AG08396 (cell line): ENCODE measurements at regions not wholly inside any gene's neighbourhood (a gene's known extent, or its start where the extent isn't known, plus 50 kb on each side); places are given as distances from the start of the nearest gene placed in this dataset.

Experiments used
- DNase-seq: peaks from one replicate; pipeline ENCODE4 v3.0.0; 2012; ENCODE audit warnings: low spot score, mixed read lengths

- DNase-seq = no peak
Measured at GRCh38 chr10:10213237-10213636, 804.4 kb upstream of the CELF2 start.

GRCh38 chr10:10222304-10222841 lies 795.3 kb upstream of the CELF2 start:
- no peak for DNase-seq

DNA sequence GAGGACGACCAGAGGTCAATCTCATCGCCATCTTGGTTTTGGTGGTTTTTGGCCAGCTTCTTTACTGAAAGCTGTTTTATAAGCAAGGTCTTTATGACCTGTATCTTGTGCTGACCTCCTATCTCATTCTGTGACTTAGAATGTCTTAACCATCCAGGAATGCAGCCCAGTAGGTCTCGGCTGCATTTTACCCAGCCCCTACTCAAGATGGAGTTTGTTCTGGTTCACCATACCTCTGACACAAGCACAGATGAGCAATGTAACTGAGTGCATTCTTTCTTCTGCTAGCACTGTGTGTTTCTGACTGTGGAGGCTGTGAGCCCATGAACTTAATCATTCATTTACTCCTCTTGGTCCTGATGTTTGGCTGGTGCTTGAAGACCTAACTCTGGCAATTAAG lies 794.5 kb upstream of the CELF2 start:
- no peak for DNase-seq

DNA sequence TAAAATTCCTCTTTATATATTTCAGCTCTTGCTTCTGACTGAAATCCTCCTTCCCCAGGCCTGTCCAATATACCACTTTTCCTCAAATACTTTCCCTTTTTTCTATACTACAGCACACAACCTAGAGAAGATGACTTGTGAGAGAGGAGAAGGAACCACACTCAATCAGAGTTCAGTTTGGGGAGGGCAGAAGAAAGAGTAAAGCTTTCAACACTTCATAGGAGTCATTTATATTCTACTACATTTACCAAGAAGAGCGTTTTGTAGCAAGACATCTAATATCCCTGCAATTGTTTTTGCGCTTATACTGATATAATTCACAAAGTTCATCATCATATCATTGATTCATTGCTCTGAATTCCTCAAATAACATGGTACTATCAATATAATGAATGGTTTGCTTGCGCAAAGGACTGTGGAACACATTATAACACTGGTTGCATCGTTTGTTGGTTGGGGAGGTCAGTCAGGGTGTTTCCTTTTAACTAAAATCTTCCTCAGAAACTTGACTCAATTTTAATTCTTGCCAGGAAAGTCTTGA lies 792.5 kb upstream of the CELF2 start:
- no peak for DNase-seq

DNA sequence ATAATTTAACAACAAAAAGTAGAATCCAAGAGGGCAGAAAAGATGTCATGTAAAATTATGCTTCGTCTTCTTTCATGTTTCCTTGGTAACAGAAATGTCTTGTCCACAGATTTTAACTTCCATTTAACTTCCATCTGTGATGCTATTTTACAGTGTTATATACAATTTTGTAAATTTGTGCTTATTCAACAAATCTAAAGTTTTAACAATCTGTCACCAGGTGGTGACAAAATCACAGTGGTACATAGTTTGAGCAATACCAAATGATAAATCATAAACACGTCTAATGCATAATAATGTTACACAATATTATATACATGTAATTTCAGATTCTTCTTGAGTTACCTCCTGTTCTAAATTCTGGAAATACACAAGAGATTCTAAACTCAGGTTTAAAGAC lies 784.4 kb upstream of the CELF2 start:
- no peak for DNase-seq

- no peak for DNase-seq
Measured at GRCh38 chr10:10235003-10235402, 782.7 kb upstream of the CELF2 start.

DNA sequence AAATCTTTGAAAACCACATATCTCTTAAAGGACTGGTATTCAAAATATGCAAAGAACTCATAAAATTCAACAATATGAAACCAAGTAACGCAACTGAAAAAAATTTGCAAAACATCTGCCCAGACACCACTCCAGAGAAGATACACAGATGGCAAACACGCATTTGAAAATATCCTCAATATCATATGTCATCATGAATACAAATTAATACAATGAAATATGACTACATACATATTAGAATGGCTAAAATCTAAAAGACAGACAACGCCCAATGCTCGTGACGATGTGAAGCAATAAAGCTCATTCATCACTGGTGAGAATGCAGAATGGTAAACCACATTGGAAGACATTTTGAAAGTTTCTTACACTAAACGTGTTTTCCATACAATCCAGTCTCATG lies 770.1 kb upstream of the CELF2 start:
- no peak for DNase-seq

DNA sequence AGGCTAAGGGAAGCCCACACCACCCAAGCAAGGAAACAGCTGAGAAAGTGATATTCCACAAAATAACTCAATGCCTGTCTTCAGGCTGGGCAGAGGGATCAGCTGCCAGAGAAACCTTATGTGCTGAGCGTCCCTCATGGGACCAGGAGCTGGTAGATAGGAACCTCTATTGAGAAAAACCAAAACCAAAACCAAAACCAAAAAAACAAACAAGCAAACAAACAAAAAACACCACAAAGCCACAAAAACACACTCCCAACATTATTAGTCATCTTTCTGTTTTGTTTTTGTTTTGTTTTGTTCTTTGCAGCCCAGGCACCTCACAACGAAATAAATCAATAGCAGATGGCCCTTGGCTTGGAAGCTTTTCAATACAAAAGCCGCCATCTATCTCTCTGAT lies 760.8 kb upstream of the CELF2 start:
- DNase-seq = no peak

GRCh38 chr10:10259013-10259412 lies 758.7 kb upstream of the CELF2 start:
- DNase-seq = no peak

- DNase-seq = no peak
Measured at GRCh38 chr10:10270126-10271050, 747.3 kb upstream of the CELF2 start.

DNA sequence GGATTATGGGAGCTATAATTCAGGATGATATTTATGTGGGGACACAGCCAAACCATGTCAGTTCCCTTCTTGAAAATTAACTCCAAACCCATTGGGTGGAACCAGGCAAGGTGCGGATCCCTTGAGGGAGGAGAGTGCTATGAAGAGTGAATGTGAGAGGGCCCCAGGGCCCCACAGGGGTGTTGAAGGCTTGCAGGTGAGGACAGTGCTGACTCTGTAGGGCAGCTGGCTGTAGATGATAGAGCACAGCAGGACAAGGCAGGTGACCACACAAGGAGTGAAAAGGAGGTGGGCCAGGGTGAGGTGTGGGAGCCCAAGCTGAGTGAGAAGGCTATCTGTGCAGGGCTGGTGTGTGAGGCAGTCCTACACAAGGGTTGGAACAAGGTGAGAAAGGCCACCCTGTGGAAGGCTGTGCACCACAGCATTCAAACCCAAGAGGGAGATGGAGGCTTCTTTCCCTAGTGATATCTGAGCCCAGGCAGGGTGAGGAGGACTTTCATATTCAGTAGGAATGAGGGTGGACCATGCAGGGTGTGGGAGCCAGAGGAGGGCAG lies 746.0 kb upstream of the CELF2 start:
- no peak for DNase-seq

DNA sequence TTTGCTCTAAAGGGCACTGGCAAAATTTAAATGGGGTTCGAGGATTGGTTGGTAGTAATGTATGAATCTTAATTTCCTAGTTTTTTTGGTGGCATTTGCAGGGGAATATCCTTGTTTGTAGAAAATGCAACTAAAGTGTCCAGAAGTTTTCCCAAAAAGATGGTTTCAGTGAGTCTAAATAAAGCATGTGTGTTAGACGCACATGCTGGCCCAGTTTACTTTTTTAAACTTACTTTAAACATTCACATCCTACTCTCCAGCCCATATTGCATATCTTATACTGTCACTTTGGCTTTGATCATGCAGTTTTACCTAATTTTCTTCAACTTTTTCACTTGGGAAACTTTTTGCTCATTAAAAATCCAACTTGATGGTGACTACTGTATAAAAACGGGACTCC lies 744.0 kb upstream of the CELF2 start:
- no peak for DNase-seq

- no peak for DNase-seq
Measured at GRCh38 chr10:10279906-10280305, 737.8 kb upstream of the CELF2 start.

- DNase-seq = no peak
Measured at GRCh38 chr10:10292501-10292900, 725.2 kb upstream of the CELF2 start.

GRCh38 chr10:10293041-10293440 lies 724.6 kb upstream of the CELF2 start:
- DNase-seq = no peak

GRCh38 chr10:10293481-10293951 lies 724.2 kb upstream of the CELF2 start:
- DNase-seq = no peak

GRCh38 chr10:10294184-10294880 lies 723.3 kb upstream of the CELF2 start:
- no peak for DNase-seq

DNA sequence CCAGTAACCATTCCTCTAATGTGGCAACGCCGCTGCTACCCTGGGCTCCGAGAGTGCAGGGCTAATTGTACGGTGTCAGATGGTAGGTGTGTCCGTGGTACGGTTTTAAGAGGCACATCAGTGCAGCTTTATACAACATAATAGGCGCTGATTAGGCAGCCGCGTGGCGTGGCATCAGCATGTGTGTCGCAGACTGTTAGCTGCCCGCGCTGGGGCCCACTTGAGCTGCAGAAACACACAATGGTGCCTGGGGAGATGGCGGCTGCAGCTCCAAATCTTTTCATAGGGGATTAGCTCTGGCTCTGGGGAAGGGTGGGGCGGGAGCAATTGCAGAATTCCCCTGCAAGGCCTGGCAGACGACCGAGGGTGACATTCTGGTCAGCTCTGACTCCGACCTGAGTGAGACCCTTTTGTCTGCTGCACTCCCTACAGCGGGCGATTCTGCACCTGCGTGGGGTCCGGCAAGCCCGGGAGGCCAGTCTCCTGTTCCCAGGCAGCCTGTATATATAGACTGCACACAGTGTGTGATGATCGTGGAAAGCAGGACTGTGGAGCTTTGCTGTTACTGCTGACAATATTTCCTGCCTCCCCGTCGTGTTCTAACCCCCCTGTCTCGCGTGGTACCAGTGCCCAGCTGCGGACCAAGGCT lies 722.7 kb upstream of the CELF2 start:
- no peak for DNase-seq

- DNase-seq = no peak
Measured at GRCh38 chr10:10295537-10295936, 722.1 kb upstream of the CELF2 start.

DNA sequence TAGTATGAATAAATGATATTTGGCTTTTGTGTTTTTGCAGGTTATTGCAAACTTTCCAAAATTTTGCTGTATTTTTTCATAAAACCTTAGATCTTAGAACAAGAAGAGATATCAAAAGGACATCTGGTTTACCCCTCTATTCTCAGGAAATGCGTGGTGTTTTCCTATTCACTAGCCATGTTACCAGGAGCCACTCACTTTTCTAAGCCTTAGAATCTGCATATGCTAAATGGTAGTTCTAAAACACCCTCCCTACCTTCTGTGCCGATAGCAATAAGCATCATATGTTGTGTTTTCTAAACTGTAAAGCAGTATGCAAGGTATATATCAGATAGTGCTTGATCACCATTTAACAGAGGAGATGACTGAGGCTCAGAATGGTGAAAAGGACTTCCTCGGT lies 715.0 kb upstream of the CELF2 start:
- no peak for DNase-seq

DNA sequence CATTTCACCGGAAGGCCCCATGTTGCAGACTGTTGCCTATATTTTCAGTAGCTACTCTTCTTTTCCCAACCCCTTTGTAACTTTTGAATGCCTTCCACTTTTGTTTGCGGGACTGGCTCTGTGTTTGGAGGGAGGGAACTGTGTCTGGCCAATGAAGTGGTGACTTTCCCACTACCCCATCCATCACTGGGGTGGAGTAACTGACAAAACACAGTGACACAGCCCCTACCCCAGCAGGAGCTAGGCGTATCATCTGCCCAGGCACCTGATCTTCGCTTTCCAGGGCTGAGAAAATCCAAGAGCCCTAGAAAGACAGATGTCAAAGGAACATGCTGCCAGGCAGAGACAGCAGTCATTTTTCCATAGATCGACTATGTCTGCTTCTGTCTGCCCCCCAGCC lies 710.6 kb upstream of the CELF2 start:
- DNase-seq = no peak

- DNase-seq = no peak
Measured at GRCh38 chr10:10307551-10307950, 710.1 kb upstream of the CELF2 start.
